GM21526 (cell line): ENCODE measurements at regions not wholly inside any gene's neighbourhood (a gene's known extent, or its start where the extent isn't known, plus 50 kb on each side); places are given as distances from the start of the nearest gene placed in this dataset.

Experiments used
- ATAC-seq: cut with Tn5 transposase; IDR thresholded peaks from one replicate; pipeline ENCODE4 v1.9.1; 2021; ENCODE audit warnings: moderate library complexity; ENCODE audit not compliant: unreplicated experiment, low FRiP score

GRCh38 chr17:79150035-79150733 is 75.6 kb downstream of the ENGASE start:
- no peak for ATAC-seq

DNA sequence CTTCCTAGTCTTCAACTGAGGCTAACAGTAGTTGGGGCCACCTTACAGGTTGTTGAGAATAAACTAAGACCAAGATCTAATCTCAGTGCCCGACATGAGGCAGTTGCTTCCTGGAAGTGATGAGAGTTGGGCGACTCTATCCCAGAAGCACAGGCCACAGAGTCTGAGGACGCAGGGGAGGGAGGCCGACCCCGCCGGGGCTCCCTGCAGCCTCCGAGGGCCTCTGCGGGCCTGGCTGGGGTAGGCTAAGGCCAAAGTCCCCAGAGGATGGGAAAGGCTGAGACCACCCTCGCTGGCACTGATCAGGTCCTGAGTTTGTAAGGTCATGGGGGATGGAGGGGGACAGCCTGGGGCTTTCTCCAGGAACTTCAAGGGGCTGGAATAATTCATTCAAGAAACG is 74.0 kb downstream of the ENGASE start:
- no peak for ATAC-seq

DNA sequence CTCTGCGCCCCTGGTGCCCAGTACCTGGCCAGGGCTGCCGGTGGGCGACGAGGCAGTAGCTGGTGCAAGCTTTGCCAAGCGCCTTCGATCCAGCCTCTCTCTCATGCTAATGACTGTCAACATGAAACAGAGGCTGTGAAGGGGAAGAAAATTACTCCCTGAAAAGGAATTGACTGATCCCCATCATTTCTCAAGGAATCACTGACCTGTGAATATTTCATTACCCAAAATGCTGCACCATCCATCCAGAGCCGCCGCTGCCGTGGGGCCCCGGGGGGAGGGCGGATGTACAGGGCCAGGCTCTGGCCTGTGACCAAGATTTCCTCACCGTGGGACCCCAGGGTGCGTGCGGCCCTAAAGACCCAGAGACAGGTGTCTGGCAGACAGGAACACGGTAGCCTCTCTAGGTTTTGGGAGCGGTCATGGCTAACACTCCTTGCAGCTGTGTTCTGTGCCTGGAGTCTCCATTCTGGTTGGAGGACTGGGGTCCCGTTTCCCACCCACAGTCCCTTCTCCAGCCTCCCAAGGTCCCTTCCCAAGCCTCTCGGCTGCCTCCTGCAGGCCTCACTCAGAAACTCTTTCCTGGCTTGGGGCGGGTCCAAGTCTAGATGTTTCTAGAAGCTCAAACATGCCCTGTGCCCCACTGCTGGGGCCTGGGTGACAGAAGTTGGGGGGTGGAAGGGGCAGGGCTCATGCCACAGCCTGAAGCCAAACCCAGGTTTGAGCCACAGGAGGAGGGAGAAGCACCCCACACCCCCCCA is 73.3 kb downstream of the ENGASE start:
- no peak for ATAC-seq

- no peak for ATAC-seq
Observed at GRCh38 chr17:79146562-79146961, 71.9 kb downstream of the ENGASE start.

GRCh38 chr17:79145548-79145947 is 70.9 kb downstream of the ENGASE start:
- no peak for ATAC-seq

- ATAC-seq, result no peak
Observed at GRCh38 chr17:79144133-79144532, 69.5 kb downstream of the ENGASE start.

GRCh38 chr17:79142375-79142774 is 67.8 kb downstream of the ENGASE start:
- ATAC-seq, result no peak

- no peak for ATAC-seq
Observed at GRCh38 chr17:79141578-79142355, 67.1 kb downstream of the ENGASE start.

GRCh38 chr17:79138826-79139225 is 64.2 kb downstream of the ENGASE start:
- no peak for ATAC-seq

DNA sequence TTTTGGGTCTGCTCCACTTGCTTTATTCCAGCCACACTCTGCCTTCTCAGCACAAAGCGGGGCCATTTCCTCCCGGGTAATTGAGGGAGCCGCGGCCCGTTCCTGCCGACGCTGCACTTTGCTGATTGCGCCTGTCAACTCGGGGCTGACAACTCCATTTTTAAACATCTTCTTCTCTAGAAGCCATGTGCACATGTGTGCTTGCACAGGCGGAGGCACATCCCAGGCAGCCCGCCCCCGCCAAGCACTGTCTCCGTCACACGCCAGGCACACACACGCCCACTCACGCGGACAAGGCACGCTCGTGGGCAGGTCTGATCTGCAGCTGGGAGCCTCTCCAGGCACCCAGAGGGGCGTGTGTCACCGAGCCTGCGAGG is 63.2 kb downstream of the ENGASE start:
- ATAC-seq, result no peak

DNA sequence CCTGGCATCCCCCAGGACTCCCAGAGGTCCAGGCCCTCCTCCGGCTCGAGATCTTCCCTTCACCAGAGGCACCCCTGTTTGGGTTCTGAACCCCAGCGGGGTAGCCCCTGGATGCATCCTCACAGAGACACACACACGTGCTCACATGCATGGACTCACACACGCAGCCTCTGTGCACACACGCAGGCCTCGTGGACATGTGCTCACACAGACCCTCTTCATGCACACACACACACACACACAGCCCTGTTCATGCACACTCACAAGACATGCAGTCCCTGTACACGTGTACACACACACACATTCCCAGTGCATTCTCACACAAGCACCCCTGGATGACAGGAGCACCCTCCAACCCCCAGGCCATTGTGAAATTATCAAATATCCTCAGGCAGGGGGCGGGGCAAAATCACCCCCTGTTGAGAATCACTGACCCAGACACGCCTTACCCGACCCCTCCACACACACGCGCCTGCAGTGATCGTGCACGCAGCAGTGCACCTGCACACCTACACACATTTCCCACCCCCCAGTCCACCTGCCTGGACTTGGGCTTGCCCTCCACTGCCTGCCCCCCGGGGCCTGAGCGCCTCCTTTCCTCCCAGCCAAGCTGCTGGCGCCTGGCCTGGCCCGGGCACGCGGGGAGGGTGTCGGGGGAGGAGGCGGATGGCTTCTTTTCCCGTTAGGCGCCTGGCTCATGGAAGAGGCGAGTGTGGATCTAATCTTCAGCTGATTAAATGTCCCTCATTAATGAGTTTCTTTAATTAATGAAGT is 62.6 kb downstream of the ENGASE start:
- no peak for ATAC-seq

GRCh38 chr17:79136596-79136995 is 62.0 kb downstream of the ENGASE start:
- ATAC-seq, result no peak
